ENCODE measurements at regions not wholly inside any gene's neighbourhood (a gene's known extent, or its start where the extent isn't known, plus 50 kb on each side); places are given as distances from the start of the nearest gene placed in this dataset.

DNA sequence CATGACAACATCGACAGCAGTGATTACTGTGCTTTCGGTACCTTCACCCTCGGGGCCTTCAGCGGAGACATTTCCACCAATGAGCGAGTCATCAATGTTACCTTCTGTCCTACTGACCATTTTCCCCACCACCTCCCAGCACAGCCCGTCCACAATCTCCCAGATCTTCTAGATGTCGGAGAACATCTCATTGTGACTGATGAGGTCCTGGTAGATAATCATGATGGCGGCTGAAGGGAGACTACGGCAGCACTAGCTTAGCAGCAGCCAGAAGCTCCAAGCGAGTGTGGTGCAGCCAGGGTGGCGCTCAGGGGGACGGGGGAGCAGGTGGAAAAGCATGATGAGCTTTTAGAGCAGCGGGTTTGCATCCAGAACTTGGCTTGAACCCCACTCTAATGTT, 379.0 kb downstream of the TLR4 start:
- no peaks in the 10 kb centered on the region for H3K27me3 Mint-ChIP-seq (ENCODE audit: insufficient read depth, low read depth, poor library complexity)
- H4K20me1 ChIP-seq (replicated peaks; ENCODE audit: insufficient read depth), result no peaks in the 10 kb centered on the region
- H3K27ac Mint-ChIP-seq, result no peak overlapping the region
- H3K9me2 ChIP-seq (ENCODE audit: insufficient read depth), result no peaks in the 10 kb centered on the region
- peaks cover 59% of the 10 kb centered on the region for H3K9me3 Mint-ChIP-seq
- no peaks in the 10 kb centered on the region for H3K27me3 ChIP-seq (ENCODE audit: insufficient read depth)
- ATAC-seq, result no peak
- H3K4me3 ChIP-seq, result no peak overlapping the region
- H3K4me1 ChIP-seq (ENCODE audit: insufficient read depth), result no peaks in the 10 kb centered on the region
- no peaks in the 10 kb centered on the region for H3K36me3 ChIP-seq (ENCODE audit: insufficient read depth)
- no peak for DNase-seq (ENCODE audit: low spot score)
- H3K27ac ChIP-seq (ENCODE audit: low read depth), result no peak overlapping the region
- H2AFZ ChIP-seq, result no peak overlapping the region
- H3K79me2 ChIP-seq (replicated peaks; ENCODE audit: insufficient read depth), result no peaks in the 10 kb centered on the region
- H3K36me3 Mint-ChIP-seq (ENCODE audit: low read depth), result peaks cover 3% of the 10 kb centered on the region; the same call in 1 of the 3 replicates
- H3K4me2 ChIP-seq, result no peak overlapping the region
- no peaks in the 10 kb centered on the region for H3F3A ChIP-seq (replicated peaks; ENCODE audit: low read depth)
- TF ChIP-seq JUNB (IDR thresholded peaks at IDR 0.05; ENCODE audit: unreplicated experiment) (no peak), ZNF331 (CRISPR knock-in tag; IDR thresholded peaks at IDR 0.05; ENCODE audit: low read depth) (no peak), EZH2 (IDR thresholded peaks at IDR 0.05; ENCODE audit: low read depth, unreplicated experiment) (no peak), ZNF114 (CRISPR knock-in tag; IDR thresholded peaks at IDR 0.05) (no peak)
- TF ChIP-seq, protein P1, sequence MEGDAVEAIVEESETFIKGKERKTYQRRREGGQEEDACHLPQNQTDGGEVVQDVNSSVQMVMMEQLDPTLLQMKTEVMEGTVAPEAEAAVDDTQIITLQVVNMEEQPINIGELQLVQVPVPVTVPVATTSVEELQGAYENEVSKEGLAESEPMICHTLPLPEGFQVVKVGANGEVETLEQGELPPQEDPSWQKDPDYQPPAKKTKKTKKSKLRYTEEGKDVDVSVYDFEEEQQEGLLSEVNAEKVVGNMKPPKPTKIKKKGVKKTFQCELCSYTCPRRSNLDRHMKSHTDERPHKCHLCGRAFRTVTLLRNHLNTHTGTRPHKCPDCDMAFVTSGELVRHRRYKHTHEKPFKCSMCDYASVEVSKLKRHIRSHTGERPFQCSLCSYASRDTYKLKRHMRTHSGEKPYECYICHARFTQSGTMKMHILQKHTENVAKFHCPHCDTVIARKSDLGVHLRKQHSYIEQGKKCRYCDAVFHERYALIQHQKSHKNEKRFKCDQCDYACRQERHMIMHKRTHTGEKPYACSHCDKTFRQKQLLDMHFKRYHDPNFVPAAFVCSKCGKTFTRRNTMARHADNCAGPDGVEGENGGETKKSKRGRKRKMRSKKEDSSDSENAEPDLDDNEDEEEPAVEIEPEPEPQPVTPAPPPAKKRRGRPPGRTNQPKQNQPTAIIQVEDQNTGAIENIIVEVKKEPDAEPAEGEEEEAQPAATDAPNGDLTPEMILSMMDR (conservative IDR thresholded peaks at IDR 0.05; ENCODE audit: low read depth in 2 of 2), result no peak
- H3K4me3 Mint-ChIP-seq, result no peak overlapping the region
- no peaks in the 10 kb centered on the region for H3K4me1 Mint-ChIP-seq

DNA sequence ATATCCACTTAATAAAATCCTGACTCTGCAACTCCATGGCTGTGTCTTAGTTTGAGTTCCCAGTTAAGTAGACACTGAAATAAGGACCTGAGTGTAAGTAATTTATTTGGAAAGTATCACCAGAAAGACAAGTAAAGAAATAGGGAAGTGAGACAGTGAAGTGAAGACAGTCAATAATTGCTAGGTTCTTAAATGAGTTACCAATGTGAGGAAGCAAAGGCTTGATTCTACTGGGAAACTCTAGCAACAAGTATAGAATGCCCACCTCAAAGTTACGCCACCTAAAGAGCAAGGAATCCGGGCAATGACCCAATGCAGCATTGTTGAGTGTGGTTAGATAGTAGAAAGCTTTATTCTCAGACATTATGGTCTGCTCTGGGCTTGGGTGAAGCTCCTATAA, 383.9 kb downstream of the TLR4 start:
- Histone ChIP-seq H3K4me2 (no peak overlapping the region), H3K79me2 (replicated peaks; ENCODE audit: insufficient read depth) (no peaks in the 10 kb centered on the region), H3K4me1 (ENCODE audit: insufficient read depth) (no peaks in the 10 kb centered on the region), H3K9me2 (ENCODE audit: insufficient read depth) (no peaks in the 10 kb centered on the region), H3K36me3 (ENCODE audit: insufficient read depth) (no peaks in the 10 kb centered on the region), H3F3A (replicated peaks; ENCODE audit: low read depth) (no peaks in the 10 kb centered on the region), H3K27me3 (ENCODE audit: insufficient read depth) (no peaks in the 10 kb centered on the region), H3K27ac (ENCODE audit: low read depth) (no peak overlapping the region), H4K20me1 (replicated peaks; ENCODE audit: insufficient read depth) (no peaks in the 10 kb centered on the region), H2AFZ (no peak overlapping the region), H3K4me3 (no peak overlapping the region)
- DNase-seq (ENCODE audit: low spot score), result no peak
- no peaks in the 10 kb centered on the region for H3K4me1 Mint-ChIP-seq
- H3K36me3 Mint-ChIP-seq (ENCODE audit: low read depth), result peaks cover 3% of the 10 kb centered on the region; the same call in 2 of the 3 replicates
- no peaks in the 10 kb centered on the region for H3K27me3 Mint-ChIP-seq (ENCODE audit: insufficient read depth, low read depth, poor library complexity)
- H3K9me3 Mint-ChIP-seq, result peaks cover 64% of the 10 kb centered on the region
- H3K27ac Mint-ChIP-seq, result no peak overlapping the region
- no peak overlapping the region for H3K4me3 Mint-ChIP-seq
- no peak for ATAC-seq
- TF ChIP-seq ZNF331 (CRISPR knock-in tag; IDR thresholded peaks at IDR 0.05; ENCODE audit: low read depth) (no peak), POLR2AphosphoS5 (IDR thresholded peaks at IDR 0.05; ENCODE audit: low read depth) (no peak), EZH2 (IDR thresholded peaks at IDR 0.05; ENCODE audit: low read depth, unreplicated experiment) (no peak), NANOG (IDR thresholded peaks at IDR 0.05; ENCODE audit: borderline replicate concordance) (no peak), CREB1 (CRISPR knock-in tag; IDR thresholded peaks at IDR 0.05; ENCODE audit: low read depth) (no peak), EZH2phosphoT487 (IDR thresholded peaks at IDR 0.05; ENCODE audit: unreplicated experiment) (no peak), JUNB (IDR thresholded peaks at IDR 0.05; ENCODE audit: unreplicated experiment) (no peak), ZNF114 (CRISPR knock-in tag; IDR thresholded peaks at IDR 0.05) (no peak)
- TF ChIP-seq, protein P1 (conservative IDR thresholded peaks at IDR 0.05; ENCODE audit: low read depth in 2 of 2), result no peak
- TF ChIP-seq, protein P2, sequence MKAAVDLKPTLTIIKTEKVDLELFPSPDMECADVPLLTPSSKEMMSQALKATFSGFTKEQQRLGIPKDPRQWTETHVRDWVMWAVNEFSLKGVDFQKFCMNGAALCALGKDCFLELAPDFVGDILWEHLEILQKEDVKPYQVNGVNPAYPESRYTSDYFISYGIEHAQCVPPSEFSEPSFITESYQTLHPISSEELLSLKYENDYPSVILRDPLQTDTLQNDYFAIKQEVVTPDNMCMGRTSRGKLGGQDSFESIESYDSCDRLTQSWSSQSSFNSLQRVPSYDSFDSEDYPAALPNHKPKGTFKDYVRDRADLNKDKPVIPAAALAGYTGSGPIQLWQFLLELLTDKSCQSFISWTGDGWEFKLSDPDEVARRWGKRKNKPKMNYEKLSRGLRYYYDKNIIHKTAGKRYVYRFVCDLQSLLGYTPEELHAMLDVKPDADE (IDR thresholded peaks at IDR 0.05), result no peak
- TF ChIP-seq, protein P3, sequence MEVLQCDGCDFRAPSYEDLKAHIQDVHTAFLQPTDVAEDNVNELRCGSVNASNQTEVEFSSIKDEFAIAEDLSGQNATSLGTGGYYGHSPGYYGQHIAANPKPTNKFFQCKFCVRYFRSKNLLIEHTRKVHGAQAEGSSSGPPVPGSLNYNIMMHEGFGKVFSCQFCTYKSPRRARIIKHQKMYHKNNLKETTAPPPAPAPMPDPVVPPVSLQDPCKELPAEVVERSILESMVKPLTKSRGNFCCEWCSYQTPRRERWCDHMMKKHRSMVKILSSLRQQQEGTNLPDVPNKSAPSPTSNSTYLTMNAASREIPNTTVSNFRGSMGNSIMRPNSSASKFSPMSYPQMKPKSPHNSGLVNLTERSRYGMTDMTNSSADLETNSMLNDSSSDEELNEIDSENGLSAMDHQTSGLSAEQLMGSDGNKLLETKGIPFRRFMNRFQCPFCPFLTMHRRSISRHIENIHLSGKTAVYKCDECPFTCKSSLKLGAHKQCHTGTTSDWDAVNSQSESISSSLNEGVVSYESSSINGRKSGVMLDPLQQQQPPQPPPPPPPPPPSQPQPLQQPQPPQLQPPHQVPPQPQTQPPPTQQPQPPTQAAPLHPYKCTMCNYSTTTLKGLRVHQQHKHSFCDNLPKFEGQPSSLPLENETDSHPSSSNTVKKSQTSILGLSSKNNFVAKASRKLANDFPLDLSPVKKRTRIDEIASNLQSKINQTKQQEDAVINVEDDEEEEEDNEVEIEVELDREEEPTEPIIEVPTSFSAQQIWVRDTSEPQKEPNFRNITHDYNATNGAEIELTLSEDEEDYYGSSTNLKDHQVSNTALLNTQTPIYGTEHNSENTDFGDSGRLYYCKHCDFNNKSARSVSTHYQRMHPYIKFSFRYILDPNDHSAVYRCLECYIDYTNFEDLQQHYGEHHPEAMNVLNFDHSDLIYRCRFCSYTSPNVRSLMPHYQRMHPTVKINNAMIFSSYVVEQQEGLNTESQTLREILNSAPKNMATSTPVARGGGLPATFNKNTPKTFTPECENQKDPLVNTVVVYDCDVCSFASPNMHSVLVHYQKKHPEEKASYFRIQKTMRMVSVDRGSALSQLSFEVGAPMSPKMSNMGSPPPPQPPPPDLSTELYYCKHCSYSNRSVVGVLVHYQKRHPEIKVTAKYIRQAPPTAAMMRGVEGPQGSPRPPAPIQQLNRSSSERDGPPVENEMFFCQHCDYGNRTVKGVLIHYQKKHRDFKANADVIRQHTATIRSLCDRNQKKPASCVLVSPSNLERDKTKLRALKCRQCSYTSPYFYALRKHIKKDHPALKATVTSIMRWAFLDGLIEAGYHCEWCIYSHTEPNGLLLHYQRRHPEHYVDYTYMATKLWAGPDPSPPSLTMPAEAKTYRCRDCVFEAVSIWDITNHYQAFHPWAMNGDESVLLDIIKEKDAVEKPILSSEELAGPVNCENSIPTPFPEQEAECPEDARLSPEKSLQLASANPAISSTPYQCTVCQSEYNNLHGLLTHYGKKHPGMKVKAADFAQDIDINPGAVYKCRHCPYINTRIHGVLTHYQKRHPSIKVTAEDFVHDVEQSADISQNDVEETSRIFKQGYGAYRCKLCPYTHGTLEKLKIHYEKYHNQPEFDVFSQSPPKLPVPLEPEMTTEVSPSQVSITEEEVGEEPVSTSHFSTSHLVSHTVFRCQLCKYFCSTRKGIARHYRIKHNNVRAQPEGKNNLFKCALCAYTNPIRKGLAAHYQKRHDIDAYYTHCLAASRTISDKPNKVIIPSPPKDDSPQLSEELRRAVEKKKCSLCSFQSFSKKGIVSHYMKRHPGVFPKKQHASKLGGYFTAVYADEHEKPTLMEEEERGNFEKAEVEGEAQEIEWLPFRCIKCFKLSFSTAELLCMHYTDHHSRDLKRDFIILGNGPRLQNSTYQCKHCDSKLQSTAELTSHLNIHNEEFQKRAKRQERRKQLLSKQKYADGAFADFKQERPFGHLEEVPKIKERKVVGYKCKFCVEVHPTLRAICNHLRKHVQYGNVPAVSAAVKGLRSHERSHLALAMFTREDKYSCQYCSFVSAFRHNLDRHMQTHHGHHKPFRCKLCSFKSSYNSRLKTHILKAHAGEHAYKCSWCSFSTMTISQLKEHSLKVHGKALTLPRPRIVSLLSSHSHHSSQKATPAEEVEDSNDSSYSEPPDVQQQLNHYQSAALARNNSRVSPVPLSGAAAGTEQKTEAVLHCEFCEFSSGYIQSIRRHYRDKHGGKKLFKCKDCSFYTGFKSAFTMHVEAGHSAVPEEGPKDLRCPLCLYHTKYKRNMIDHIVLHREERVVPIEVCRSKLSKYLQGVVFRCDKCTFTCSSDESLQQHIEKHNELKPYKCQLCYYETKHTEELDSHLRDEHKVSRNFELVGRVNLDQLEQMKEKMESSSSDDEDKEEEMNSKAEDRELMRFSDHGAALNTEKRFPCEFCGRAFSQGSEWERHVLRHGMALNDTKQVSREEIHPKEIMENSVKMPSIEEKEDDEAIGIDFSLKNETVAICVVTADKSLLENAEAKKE (CRISPR knock-in tag; IDR thresholded peaks at IDR 0.05), result no peak

All from GM23338 (cell line).